Neural progenitor cell (in vitro differentiated cells): ENCODE measurements at regions not wholly inside any gene's neighbourhood (a gene's known extent, or its start where the extent isn't known, plus 50 kb on each side); places are given as distances from the start of the nearest gene placed in this dataset.

ENCODE experiments used
- EZH2 ChIP-seq: fragments of 200-600 bp; sonication (generic); IDR thresholded peaks from 2 replicates; pipeline ENCODE4 v1.6.1; 2017; ENCODE audit warnings: antibody characterized with exemption, mild to moderate bottlenecking, moderate library complexity
- TF ChIP-seq, protein P1 (sequence below): fragments of 200-600 bp; sonication (generic); IDR thresholded peaks from 2 replicates; pipeline ENCODE4 v1.5.1; 2017; ENCODE audit warnings: antibody characterized with exemption, mild to moderate bottlenecking

DNA sequence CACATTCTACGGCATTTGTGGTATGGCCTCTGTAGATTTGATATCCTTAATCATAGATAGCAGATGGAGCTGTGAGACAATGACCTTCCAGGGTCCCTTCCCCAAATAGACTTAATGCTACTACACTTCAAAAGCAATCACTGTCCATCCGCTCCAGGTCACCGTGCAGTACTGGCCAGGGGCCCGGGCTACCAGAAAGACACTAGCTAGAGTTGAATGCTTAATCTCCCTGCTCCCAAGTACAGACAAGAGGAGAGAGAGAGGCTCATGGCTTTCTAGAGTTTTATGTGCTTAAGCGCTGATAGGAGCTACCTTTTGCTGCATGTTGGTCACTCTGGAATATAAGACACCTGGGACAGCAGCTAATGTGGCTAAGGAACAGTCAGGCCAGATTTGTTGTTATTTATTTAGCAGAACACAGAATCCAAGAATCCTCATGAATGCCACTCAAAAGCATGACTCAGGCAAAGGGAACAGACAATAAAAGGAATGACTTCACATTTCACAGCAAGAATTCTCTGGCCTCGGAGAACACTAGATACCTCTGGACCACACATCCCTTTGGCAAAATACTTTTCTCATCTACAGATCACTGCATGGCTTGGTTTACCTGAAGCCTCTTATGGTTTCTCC lies 165.0 kb downstream of the LACC1 start:
- TF ChIP-seq, protein P1, sequence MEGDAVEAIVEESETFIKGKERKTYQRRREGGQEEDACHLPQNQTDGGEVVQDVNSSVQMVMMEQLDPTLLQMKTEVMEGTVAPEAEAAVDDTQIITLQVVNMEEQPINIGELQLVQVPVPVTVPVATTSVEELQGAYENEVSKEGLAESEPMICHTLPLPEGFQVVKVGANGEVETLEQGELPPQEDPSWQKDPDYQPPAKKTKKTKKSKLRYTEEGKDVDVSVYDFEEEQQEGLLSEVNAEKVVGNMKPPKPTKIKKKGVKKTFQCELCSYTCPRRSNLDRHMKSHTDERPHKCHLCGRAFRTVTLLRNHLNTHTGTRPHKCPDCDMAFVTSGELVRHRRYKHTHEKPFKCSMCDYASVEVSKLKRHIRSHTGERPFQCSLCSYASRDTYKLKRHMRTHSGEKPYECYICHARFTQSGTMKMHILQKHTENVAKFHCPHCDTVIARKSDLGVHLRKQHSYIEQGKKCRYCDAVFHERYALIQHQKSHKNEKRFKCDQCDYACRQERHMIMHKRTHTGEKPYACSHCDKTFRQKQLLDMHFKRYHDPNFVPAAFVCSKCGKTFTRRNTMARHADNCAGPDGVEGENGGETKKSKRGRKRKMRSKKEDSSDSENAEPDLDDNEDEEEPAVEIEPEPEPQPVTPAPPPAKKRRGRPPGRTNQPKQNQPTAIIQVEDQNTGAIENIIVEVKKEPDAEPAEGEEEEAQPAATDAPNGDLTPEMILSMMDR = no peak
- no peak for TF ChIP-seq EZH2
